ENCODE measurements at regions not wholly inside any gene's neighbourhood (a gene's known extent, or its start where the extent isn't known, plus 50 kb on each side); places are given as distances from the start of the nearest gene placed in this dataset.
"Not testable (repeated sequence)": the region's sequence is repeated elsewhere in the genome, so short reads cannot be mapped to it uniquely, and the experiment has no call there.

DNA sequence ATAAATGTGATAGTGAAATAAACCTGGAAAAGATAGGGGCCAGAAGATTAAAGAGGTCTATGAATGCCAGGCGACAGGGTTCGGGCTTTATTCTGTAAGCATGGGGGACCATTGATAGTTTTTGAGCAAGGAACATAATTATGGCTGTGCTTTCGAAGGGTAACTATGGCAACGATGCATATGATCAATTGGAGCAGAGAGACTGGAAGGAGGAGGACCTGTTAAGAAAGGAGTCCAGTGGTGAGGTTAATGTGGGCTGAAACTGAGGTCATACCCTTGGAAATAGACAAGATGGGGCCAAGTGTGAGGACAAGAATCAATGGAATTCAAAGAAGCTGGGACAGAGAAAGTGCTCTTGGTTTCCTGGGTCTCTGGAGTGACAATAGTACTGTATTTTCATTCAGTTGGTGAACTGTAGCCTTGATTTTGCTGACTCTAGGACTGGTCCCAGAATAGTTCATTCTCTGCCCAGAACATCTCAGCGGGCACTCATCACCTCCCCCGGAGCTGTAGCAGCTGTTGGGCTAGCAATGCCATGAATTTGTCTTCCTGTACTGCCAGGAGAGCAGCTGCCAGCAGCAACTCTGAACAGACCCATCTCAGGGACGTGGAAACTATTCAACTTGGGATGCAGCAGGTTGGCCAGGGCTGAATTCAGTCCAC lies 108.4 kb downstream of the SRGAP2 start:
- POLR2A ChIA-PET; DNase-seq; H2AFZ ChIP-seq (ENCODE audit: insufficient read depth, low read depth, low read length, poor library complexity, severe bottlenecking); H3K4me1 Mint-ChIP-seq; H3K27me3 Mint-ChIP-seq; H3K79me2 ChIP-seq (ENCODE audit: control insufficient read depth, insufficient read depth, low read length); H3K27ac ChIP-seq (ENCODE audit: low read length in 2 of 2); H3K36me3 ChIP-seq (replicated peaks in 1 of 2; ENCODE audit: control extremely low read depth in 1 of 2, control insufficient read depth in 1 of 2, extremely low read depth in 1 of 2, insufficient read depth in 2 of 2, low read length in 1 of 2); H3K4me2 ChIP-seq (replicated peaks; ENCODE audit: low read depth, low read length, poor library complexity, severe bottlenecking); H3K9me3 ChIP-seq (ENCODE audit: control extremely low read depth in 1 of 3, control insufficient read depth in 2 of 3, insufficient read depth in 1 of 3, low read length in 2 of 3); H3K4me3 ChIP-seq (ENCODE audit: control extremely low read depth in 1 of 5, extremely low read depth in 1 of 5, insufficient read depth in 1 of 5, low read depth in 2 of 5, low read length in 4 of 5); H3K4me1 ChIP-seq (ENCODE audit: control insufficient read depth in 2 of 2, insufficient read depth in 2 of 2, low read length in 2 of 2); ATAC-seq (ENCODE audit: low read depth); H4K20me1 ChIP-seq (ENCODE audit: control insufficient read depth, insufficient read depth, low read length, poor library complexity, severe bottlenecking); intact Hi-C loops (cut with micrococcal nuclease); H3K9me3 Mint-ChIP-seq (ENCODE audit: insufficient read depth); H3K27me3 ChIP-seq (replicated peaks in 1 of 4; ENCODE audit: control extremely low read depth in 1 of 4, control insufficient read depth in 3 of 4, insufficient read depth in 4 of 4, low read length in 3 of 4); H3K27ac Mint-ChIP-seq; H3K4me3 Mint-ChIP-seq; CTCF ChIA-PET; H3K9ac ChIP-seq (ENCODE audit: low read length): not testable (repeated sequence)
- WGBS (ENCODE audit: insufficient coverage), result no CpG with 5 or more reads among the region's 7 CpGs

GRCh38 chr1:206312274-206312665 lies 108.9 kb downstream of the SRGAP2 start:
- DNase-seq; ATAC-seq (ENCODE audit: low read depth); H3K27ac Mint-ChIP-seq; H3K4me2 ChIP-seq (replicated peaks; ENCODE audit: low read depth, low read length, poor library complexity, severe bottlenecking); H3K36me3 ChIP-seq (replicated peaks in 1 of 2; ENCODE audit: control extremely low read depth in 1 of 2, control insufficient read depth in 1 of 2, extremely low read depth in 1 of 2, insufficient read depth in 2 of 2, low read length in 1 of 2); H3K9me3 ChIP-seq (ENCODE audit: control extremely low read depth in 1 of 3, control insufficient read depth in 2 of 3, insufficient read depth in 1 of 3, low read length in 2 of 3); H2AFZ ChIP-seq (ENCODE audit: insufficient read depth, low read depth, low read length, poor library complexity, severe bottlenecking); H3K4me3 ChIP-seq (ENCODE audit: control extremely low read depth in 1 of 5, extremely low read depth in 1 of 5, insufficient read depth in 1 of 5, low read depth in 2 of 5, low read length in 4 of 5); H3K9me3 Mint-ChIP-seq (ENCODE audit: insufficient read depth); H3K27me3 ChIP-seq (replicated peaks in 1 of 4; ENCODE audit: control extremely low read depth in 1 of 4, control insufficient read depth in 3 of 4, insufficient read depth in 4 of 4, low read length in 3 of 4); H3K27me3 Mint-ChIP-seq; intact Hi-C loops (cut with micrococcal nuclease); H3K27ac ChIP-seq (ENCODE audit: low read length in 2 of 2); CTCF ChIA-PET; H3K4me1 ChIP-seq (ENCODE audit: control insufficient read depth in 2 of 2, insufficient read depth in 2 of 2, low read length in 2 of 2); POLR2A ChIA-PET; H3K9ac ChIP-seq (ENCODE audit: low read length); H3K4me1 Mint-ChIP-seq; H3K79me2 ChIP-seq (ENCODE audit: control insufficient read depth, insufficient read depth, low read length); H4K20me1 ChIP-seq (ENCODE audit: control insufficient read depth, insufficient read depth, low read length, poor library complexity, severe bottlenecking); H3K4me3 Mint-ChIP-seq: not testable (repeated sequence)
- no CpG with 5 or more reads among the region's 6 CpGs for WGBS (ENCODE audit: insufficient coverage)

- H3K27ac ChIP-seq (ENCODE audit: low read length in 2 of 2); DNase-seq; H3K79me2 ChIP-seq (ENCODE audit: control insufficient read depth, insufficient read depth, low read length); H3K27ac Mint-ChIP-seq; POLR2A ChIA-PET; H3K4me1 ChIP-seq (ENCODE audit: control insufficient read depth in 2 of 2, insufficient read depth in 2 of 2, low read length in 2 of 2); H3K4me1 Mint-ChIP-seq; ATAC-seq (ENCODE audit: low read depth); H4K20me1 ChIP-seq (ENCODE audit: control insufficient read depth, insufficient read depth, low read length, poor library complexity, severe bottlenecking); H3K9me3 Mint-ChIP-seq (ENCODE audit: insufficient read depth); H3K4me3 Mint-ChIP-seq; H3K4me3 ChIP-seq (ENCODE audit: control extremely low read depth in 1 of 5, extremely low read depth in 1 of 5, insufficient read depth in 1 of 5, low read depth in 2 of 5, low read length in 4 of 5); intact Hi-C loops (cut with micrococcal nuclease); H3K9ac ChIP-seq (ENCODE audit: low read length); H2AFZ ChIP-seq (ENCODE audit: insufficient read depth, low read depth, low read length, poor library complexity, severe bottlenecking); H3K36me3 ChIP-seq (replicated peaks in 1 of 2; ENCODE audit: control extremely low read depth in 1 of 2, control insufficient read depth in 1 of 2, extremely low read depth in 1 of 2, insufficient read depth in 2 of 2, low read length in 1 of 2); CTCF ChIA-PET; H3K27me3 ChIP-seq (replicated peaks in 1 of 4; ENCODE audit: control extremely low read depth in 1 of 4, control insufficient read depth in 3 of 4, insufficient read depth in 4 of 4, low read length in 3 of 4); H3K27me3 Mint-ChIP-seq; H3K9me3 ChIP-seq (ENCODE audit: control extremely low read depth in 1 of 3, control insufficient read depth in 2 of 3, insufficient read depth in 1 of 3, low read length in 2 of 3); H3K4me2 ChIP-seq (replicated peaks; ENCODE audit: low read depth, low read length, poor library complexity, severe bottlenecking): not testable (repeated sequence)
- no CpG with 5 or more reads among the region's 6 CpGs for WGBS (ENCODE audit: insufficient coverage)
Measured at GRCh38 chr1:206314951-206315636, 111.8 kb downstream of the SRGAP2 start.

DNA sequence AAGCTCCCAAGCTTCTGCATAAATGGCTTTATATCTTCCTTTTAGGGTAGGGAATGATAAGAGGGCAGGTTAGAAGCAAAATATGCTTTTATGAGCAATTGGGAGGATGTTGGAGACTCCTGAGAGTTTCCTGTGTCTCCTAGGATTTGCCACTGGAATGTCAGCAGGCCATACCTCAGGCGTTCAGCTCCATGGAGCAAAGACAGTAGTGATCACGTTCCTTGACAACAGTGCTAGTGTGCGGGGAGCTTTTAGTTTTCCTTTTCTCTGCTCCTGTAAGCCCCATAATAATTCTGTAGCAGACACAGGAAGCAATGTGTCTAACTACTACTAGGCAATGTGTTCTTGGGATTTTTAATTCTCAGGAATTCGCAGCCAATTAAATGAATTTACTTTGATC lies 113.6 kb downstream of the SRGAP2 start:
- H3K27me3 ChIP-seq (replicated peaks in 1 of 4; ENCODE audit: control extremely low read depth in 1 of 4, control insufficient read depth in 3 of 4, insufficient read depth in 4 of 4, low read length in 3 of 4); H3K27ac Mint-ChIP-seq; H3K79me2 ChIP-seq (ENCODE audit: control insufficient read depth, insufficient read depth, low read length); CTCF ChIA-PET; H3K36me3 ChIP-seq (replicated peaks in 1 of 2; ENCODE audit: control extremely low read depth in 1 of 2, control insufficient read depth in 1 of 2, extremely low read depth in 1 of 2, insufficient read depth in 2 of 2, low read length in 1 of 2); H2AFZ ChIP-seq (ENCODE audit: insufficient read depth, low read depth, low read length, poor library complexity, severe bottlenecking); H3K4me1 ChIP-seq (ENCODE audit: control insufficient read depth in 2 of 2, insufficient read depth in 2 of 2, low read length in 2 of 2); H3K9ac ChIP-seq (ENCODE audit: low read length); H3K4me3 Mint-ChIP-seq; H3K4me3 ChIP-seq (ENCODE audit: control extremely low read depth in 1 of 5, extremely low read depth in 1 of 5, insufficient read depth in 1 of 5, low read depth in 2 of 5, low read length in 4 of 5); POLR2A ChIA-PET; H3K4me1 Mint-ChIP-seq; H3K27ac ChIP-seq (ENCODE audit: low read length in 2 of 2); H3K9me3 Mint-ChIP-seq (ENCODE audit: insufficient read depth); intact Hi-C loops (cut with micrococcal nuclease); H3K27me3 Mint-ChIP-seq; DNase-seq; H4K20me1 ChIP-seq (ENCODE audit: control insufficient read depth, insufficient read depth, low read length, poor library complexity, severe bottlenecking); H3K4me2 ChIP-seq (replicated peaks; ENCODE audit: low read depth, low read length, poor library complexity, severe bottlenecking); H3K9me3 ChIP-seq (ENCODE audit: control extremely low read depth in 1 of 3, control insufficient read depth in 2 of 3, insufficient read depth in 1 of 3, low read length in 2 of 3); ATAC-seq (ENCODE audit: low read depth): not testable (repeated sequence)
- no CpG with 5 or more reads among the region's 4 CpGs for WGBS (ENCODE audit: insufficient coverage)
